Endothelial cell of umbilical vein (primary cell): ENCODE measurements at regions not wholly inside any gene's neighbourhood (a gene's known extent, or its start where the extent isn't known, plus 50 kb on each side); places are given as distances from the start of the nearest gene placed in this dataset.

Experiments
- CTCF ChIP-seq, 2 donors: IDR thresholded peaks; 1 replicate in 1 of 2; 2 replicates in 1 of 2; pipeline ENCODE4 v1.5.1; 2011; ENCODE audit warnings: low read length in 2 of 2, mild to moderate bottlenecking in 2 of 2, moderate library complexity in 2 of 2, control low read depth in 1 of 2, inconsistent platforms in 1 of 2, low read depth in 1 of 2; ENCODE audit not compliant: insufficient read depth in 1 of 2; ENCODE audit errors: extremely low read depth in 1 of 2
- GATA2 ChIP-seq: IDR thresholded peaks from 2 replicates; pipeline ENCODE4 v1.7.0; 2011; ENCODE audit warnings: low read depth, mild to moderate bottlenecking, moderate library complexity, mixed read lengths, low read length; ENCODE audit not compliant: insufficient read length, insufficient read depth
- MYC ChIP-seq: IDR thresholded peaks from one replicate; pipeline ENCODE4 v1.6.1; 2011; ENCODE audit warnings: mild to moderate bottlenecking, low read depth, low read length
- POLR2A ChIP-seq: IDR thresholded peaks from 2 replicates; pipeline ENCODE4 v1.6.1; 2012; ENCODE audit warnings: low read depth, mild to moderate bottlenecking, control low read depth, low read length
- TF ChIP-seq, protein P1 (sequence below): IDR thresholded peaks from 2 replicates; pipeline ENCODE4 v1.6.1; 2011; ENCODE audit not compliant: insufficient read depth, insufficient read length

DNA sequence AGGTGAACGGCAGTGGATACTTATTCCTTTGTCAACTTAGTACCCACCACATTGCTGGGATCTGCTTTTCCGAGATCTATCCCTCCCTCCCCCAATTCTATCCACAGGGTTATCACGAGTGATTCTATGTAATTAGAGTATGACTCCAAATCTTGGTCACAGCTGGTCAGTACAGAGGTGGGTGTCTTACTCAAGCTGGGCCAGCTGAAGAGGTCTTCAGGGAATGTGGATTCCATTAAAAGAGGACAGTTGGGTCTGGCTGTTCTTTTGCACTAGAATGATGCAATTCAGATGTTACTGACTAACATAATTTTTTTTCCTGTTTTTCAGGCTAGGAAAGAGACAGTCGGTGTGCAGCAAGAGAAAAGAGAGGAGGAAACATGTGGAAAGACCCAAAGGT is 92.3 kb downstream of the HS3ST1 start:
- TF ChIP-seq GATA2 (no peak), CTCF (IDR thresholded peaks at IDR 0.05; ENCODE audit: extremely low read depth in 1 of 2, insufficient read depth in 1 of 2, low read depth in 1 of 2, low read length in 2 of 2) (no peak), MYC (no peak), POLR2A (no peak)
- TF ChIP-seq, protein P1, sequence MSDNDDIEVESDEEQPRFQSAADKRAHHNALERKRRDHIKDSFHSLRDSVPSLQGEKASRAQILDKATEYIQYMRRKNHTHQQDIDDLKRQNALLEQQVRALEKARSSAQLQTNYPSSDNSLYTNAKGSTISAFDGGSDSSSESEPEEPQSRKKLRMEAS, result no peak
